ENCODE measurements at regions not wholly inside any gene's neighbourhood (a gene's known extent, or its start where the extent isn't known, plus 50 kb on each side); places are given as distances from the start of the nearest gene placed in this dataset.

GRCh38 chr3:18888370-18888769 lies 259.9 kb upstream of the KCNH8 start:
- H3K36me3 Mint-ChIP-seq (ENCODE audit: low read depth), result no peaks in the 10 kb centered on the region
- no peaks in the 10 kb centered on the region for H3K4me1 Mint-ChIP-seq
- H3K27ac Mint-ChIP-seq (ENCODE audit: unreplicated experiment), result no peak overlapping the region
- no peak overlapping the region for H3K4me3 Mint-ChIP-seq
- H3K27me3 Mint-ChIP-seq (ENCODE audit: low read depth), result no peaks in the 10 kb centered on the region
- no peak for TF ChIP-seq CTCF (conservative IDR thresholded peaks at IDR 0.05)
- H3K9me3 Mint-ChIP-seq, result no peaks in the 10 kb centered on the region
- no peak for DNase-seq (ENCODE audit: low read depth, low spot score)

- Mint-ChIP-seq H3K27me3 (ENCODE audit: low read depth) (no peaks in the 10 kb centered on the region), H3K4me1 (no peaks in the 10 kb centered on the region), H3K4me3 (no peak overlapping the region), H3K9me3 (no peaks in the 10 kb centered on the region), H3K27ac (ENCODE audit: unreplicated experiment) (no peak overlapping the region), H3K36me3 (ENCODE audit: low read depth) (no peaks in the 10 kb centered on the region)
- no peak for TF ChIP-seq CTCF (conservative IDR thresholded peaks at IDR 0.05)
- no peak for DNase-seq (ENCODE audit: low read depth, low spot score)
Observed at GRCh38 chr3:18886331-18886730, 262.0 kb upstream of the KCNH8 start.

- no peaks in the 10 kb centered on the region for H3K36me3 Mint-ChIP-seq (ENCODE audit: low read depth)
- no peak for TF ChIP-seq CTCF (conservative IDR thresholded peaks at IDR 0.05)
- no peaks in the 10 kb centered on the region for H3K27me3 Mint-ChIP-seq (ENCODE audit: low read depth)
- H3K4me1 Mint-ChIP-seq, result no peaks in the 10 kb centered on the region
- no peak overlapping the region for H3K4me3 Mint-ChIP-seq
- H3K27ac Mint-ChIP-seq (ENCODE audit: unreplicated experiment), result no peak overlapping the region
- DNase-seq (ENCODE audit: low read depth, low spot score), result no peak
- H3K9me3 Mint-ChIP-seq, result no peaks in the 10 kb centered on the region
Observed at GRCh38 chr3:18885612-18886011, 262.7 kb upstream of the KCNH8 start.

- no peak for DNase-seq (ENCODE audit: low read depth, low spot score)
- Mint-ChIP-seq H3K27ac (ENCODE audit: unreplicated experiment) (no peak overlapping the region), H3K27me3 (ENCODE audit: low read depth) (no peaks in the 10 kb centered on the region), H3K4me1 (no peaks in the 10 kb centered on the region), H3K36me3 (ENCODE audit: low read depth) (no peaks in the 10 kb centered on the region), H3K9me3 (no peaks in the 10 kb centered on the region), H3K4me3 (no peak overlapping the region)
- no peak for TF ChIP-seq CTCF (conservative IDR thresholded peaks at IDR 0.05)
Observed at GRCh38 chr3:18883571-18883970, 264.7 kb upstream of the KCNH8 start.

GRCh38 chr3:18880691-18881090 lies 267.6 kb upstream of the KCNH8 start:
- Mint-ChIP-seq H3K27ac (ENCODE audit: unreplicated experiment) (no peak overlapping the region), H3K36me3 (ENCODE audit: low read depth) (no peaks in the 10 kb centered on the region), H3K4me1 (no peaks in the 10 kb centered on the region), H3K27me3 (ENCODE audit: low read depth) (no peaks in the 10 kb centered on the region), H3K4me3 (no peak overlapping the region), H3K9me3 (no peaks in the 10 kb centered on the region)
- no peak for DNase-seq (ENCODE audit: low read depth, low spot score)
- TF ChIP-seq CTCF (conservative IDR thresholded peaks at IDR 0.05), result no peak

- DNase-seq (ENCODE audit: low read depth, low spot score), result no peak
- Mint-ChIP-seq H3K9me3 (peaks cover 3% of the 10 kb centered on the region), H3K27me3 (ENCODE audit: low read depth) (no peaks in the 10 kb centered on the region), H3K27ac (ENCODE audit: unreplicated experiment) (no peak overlapping the region), H3K36me3 (ENCODE audit: low read depth) (no peaks in the 10 kb centered on the region), H3K4me3 (no peak overlapping the region), H3K4me1 (no peaks in the 10 kb centered on the region)
- TF ChIP-seq CTCF (conservative IDR thresholded peaks at IDR 0.05), result no peak
Observed at GRCh38 chr3:18872466-18872865, 275.8 kb upstream of the KCNH8 start.

Measured in neural crest cell (in vitro differentiated cells).